OCI-LY7 (cell line): ENCODE measurements at regions not wholly inside any gene's neighbourhood (a gene's known extent, or its start where the extent isn't known, plus 50 kb on each side); places are given as distances from the start of the nearest gene placed in this dataset.

ENCODE experiments used
- CTCF ChIP-seq: fragments of 200-600 bp; sonication (generic); conservative IDR thresholded peaks from 2 replicates; pipeline ENCODE4 v1.5.1; 2014; ENCODE audit warnings: mild to moderate bottlenecking, antibody characterized with exemption, low read length, moderate library complexity, mixed read lengths
- EZH2phosphoT487 ChIP-seq: fragments of 200-600 bp; sonication (generic); IDR thresholded peaks from 2 replicates; pipeline ENCODE4 v1.6.1; 2018; ENCODE audit warnings: low read depth, borderline replicate concordance, mild to moderate bottlenecking, mixed run types, antibody characterized with exemption, low read length, moderate library complexity, mixed read lengths

DNA sequence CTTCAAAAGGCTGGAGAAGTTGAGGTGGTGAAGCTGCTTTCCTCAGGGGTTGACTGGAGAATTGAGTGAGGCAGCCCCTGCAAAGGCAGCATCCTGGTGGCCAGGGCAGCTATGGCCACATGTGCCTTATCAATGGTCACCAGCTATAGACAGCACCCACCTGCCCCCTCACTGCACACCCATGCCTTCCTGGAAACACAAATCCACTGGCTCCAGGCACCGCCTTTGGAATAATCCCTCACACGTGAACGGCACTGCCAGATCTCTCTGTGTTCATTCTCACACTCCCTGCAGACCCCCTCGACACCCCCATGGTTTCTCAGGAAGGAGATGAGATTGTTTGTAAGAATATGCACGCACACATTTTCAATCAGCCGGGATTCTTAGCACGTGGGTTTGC, 1297.8 kb downstream of the TBC1D22A start:
- no peak for TF ChIP-seq CTCF
- TF ChIP-seq EZH2phosphoT487, result no peak
